ENCODE measurements at regions not wholly inside any gene's neighbourhood (a gene's known extent, or its start where the extent isn't known, plus 50 kb on each side); places are given as distances from the start of the nearest gene placed in this dataset.
A peak's percentile ranks its signal among the peaks of the same experiment; 100 is the strongest.

- no peak for DNase-seq (ENCODE audit: low spot score)
These were observed 64.5 kb downstream of the TUSC1 start for GRCh38 chr9:25613709-25614108.

GRCh38 chr9:25603106-25603505 lies 75.1 kb downstream of the TUSC1 start:
- no peak for DNase-seq (ENCODE audit: low spot score)

GRCh38 chr9:25602400-25603044 lies 75.7 kb downstream of the TUSC1 start:
- peak; percentile 27 for DNase-seq (ENCODE audit: low spot score)

GRCh38 chr9:25600501-25600900 lies 77.7 kb downstream of the TUSC1 start:
- DNase-seq (ENCODE audit: low spot score) = no peak

GRCh38 chr9:25584611-25585010 lies 93.6 kb downstream of the TUSC1 start:
- no peak for DNase-seq (ENCODE audit: low spot score)

- DNase-seq (ENCODE audit: low spot score) = no peak
These were observed 105.0 kb downstream of the TUSC1 start for GRCh38 chr9:25573281-25573680.

- DNase-seq (ENCODE audit: low spot score) = no peak
These were observed 106.8 kb downstream of the TUSC1 start for GRCh38 chr9:25571491-25571890.

- DNase-seq (ENCODE audit: low spot score) = no peak
These were observed 107.4 kb downstream of the TUSC1 start for GRCh38 chr9:25570802-25571201.

GRCh38 chr9:25562101-25562500 lies 116.1 kb downstream of the TUSC1 start:
- DNase-seq (ENCODE audit: low spot score) = no peak

- DNase-seq (ENCODE audit: low spot score) = peak; percentile 18
These were observed 120.5 kb downstream of the TUSC1 start for GRCh38 chr9:25557645-25558300.

GRCh38 chr9:25556540-25556939 lies 121.7 kb downstream of the TUSC1 start:
- no peak for DNase-seq (ENCODE audit: low spot score)

GRCh38 chr9:25548847-25549246 lies 129.4 kb downstream of the TUSC1 start:
- DNase-seq (ENCODE audit: low spot score) = no peak

GRCh38 chr9:25543806-25544205 lies 134.4 kb downstream of the TUSC1 start:
- DNase-seq (ENCODE audit: low spot score) = no peak

GRCh38 chr9:25542319-25542718 lies 135.9 kb downstream of the TUSC1 start:
- no peak for DNase-seq (ENCODE audit: low spot score)

- no peak for DNase-seq (ENCODE audit: low spot score)
These were observed 140.4 kb downstream of the TUSC1 start for GRCh38 chr9:25537808-25538207.

GRCh38 chr9:25519286-25519685 lies 159.0 kb downstream of the TUSC1 start:
- DNase-seq (ENCODE audit: low spot score) = peak; percentile 13

- DNase-seq (ENCODE audit: low spot score) = no peak
These were observed 160.5 kb downstream of the TUSC1 start for GRCh38 chr9:25517701-25518100.

- DNase-seq (ENCODE audit: low spot score) = no peak
These were observed 164.7 kb downstream of the TUSC1 start for GRCh38 chr9:25513509-25514033.

- no peak for DNase-seq (ENCODE audit: low spot score)
These were observed 172.6 kb downstream of the TUSC1 start for GRCh38 chr9:25505644-25506043.

GRCh38 chr9:25481372-25481771 lies 196.9 kb downstream of the TUSC1 start:
- no peak for DNase-seq (ENCODE audit: low spot score)

GRCh38 chr9:25480696-25481095 lies 197.5 kb downstream of the TUSC1 start:
- no peak for DNase-seq (ENCODE audit: low spot score)

- no peak for DNase-seq (ENCODE audit: low spot score)
These were observed 205.6 kb downstream of the TUSC1 start for GRCh38 chr9:25472681-25473080.

GRCh38 chr9:25472085-25472607 lies 206.1 kb downstream of the TUSC1 start:
- no peak for DNase-seq (ENCODE audit: low spot score)

All from umbilical cord (tissue), 1 donor.